Renal cortical epithelial cell (primary cell): ENCODE measurements at regions not wholly inside any gene's neighbourhood (a gene's known extent, or its start where the extent isn't known, plus 50 kb on each side); places are given as distances from the start of the nearest gene placed in this dataset.
"Not testable (repeated sequence)": the region's sequence is repeated elsewhere in the genome, so short reads cannot be mapped to it uniquely, and the experiment has no call there.

ENCODE experiments used
- DNase-seq: peaks from one replicate; pipeline ENCODE4 v3.0.0-alpha.2; 2011; ENCODE audit warnings: low read depth

DNA sequence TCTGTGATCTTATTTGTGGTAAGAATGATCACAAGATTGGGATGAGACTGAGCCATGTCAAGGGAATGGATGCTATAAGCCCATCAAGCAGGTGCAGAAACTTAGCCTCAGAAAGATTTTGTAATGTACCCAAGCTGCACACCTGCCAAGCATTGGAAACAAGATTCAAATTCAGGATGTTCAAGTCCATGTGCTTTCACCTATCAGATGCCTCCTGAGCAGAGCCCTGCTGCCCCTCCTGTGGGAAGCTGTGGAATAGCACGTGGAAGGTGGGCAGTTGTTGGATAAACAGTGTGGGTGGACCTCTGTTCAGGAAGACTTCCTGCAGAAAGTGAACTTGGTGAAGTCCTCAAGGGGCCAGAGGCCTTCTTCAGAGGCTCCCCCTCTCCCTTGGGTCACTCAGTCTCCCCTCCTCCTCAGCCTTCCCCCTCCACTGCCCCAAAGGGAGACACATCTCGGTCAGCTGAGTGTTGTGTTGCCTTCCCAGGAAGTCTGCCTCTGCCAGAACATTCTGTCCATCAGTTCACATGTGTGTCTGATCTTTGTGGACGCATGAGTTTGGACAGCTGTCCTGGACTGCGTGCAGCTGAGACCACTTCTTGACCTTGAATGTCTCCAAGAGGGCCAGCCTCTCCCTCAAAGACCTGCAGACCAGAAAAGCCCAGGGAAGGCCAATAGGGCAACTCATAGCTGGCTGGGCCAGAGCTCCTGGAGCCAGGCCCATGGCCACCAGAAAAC, 186.1 kb downstream of the INHBB start:
- no peak for DNase-seq

DNA sequence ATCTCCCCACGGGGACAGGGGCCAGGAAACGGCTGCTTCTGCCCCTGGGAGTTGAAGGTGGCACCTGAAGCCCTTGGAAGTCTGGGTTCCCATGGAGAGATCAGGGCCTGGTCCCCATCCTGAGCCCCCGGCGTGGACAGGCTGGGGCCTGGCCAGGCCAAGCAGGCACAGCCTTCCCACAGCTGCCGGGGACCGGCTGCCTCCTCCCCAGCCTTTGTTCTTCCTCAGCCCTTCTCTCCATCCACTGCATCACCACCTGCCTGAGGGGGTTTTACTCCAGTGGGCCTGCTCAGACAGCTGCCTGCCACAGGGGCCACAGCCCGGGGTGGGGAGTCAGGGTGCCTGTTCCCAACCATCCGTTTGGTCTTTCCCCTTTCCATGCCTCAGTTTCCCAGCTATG, 187.7 kb downstream of the INHBB start:
- no peak for DNase-seq

DNA sequence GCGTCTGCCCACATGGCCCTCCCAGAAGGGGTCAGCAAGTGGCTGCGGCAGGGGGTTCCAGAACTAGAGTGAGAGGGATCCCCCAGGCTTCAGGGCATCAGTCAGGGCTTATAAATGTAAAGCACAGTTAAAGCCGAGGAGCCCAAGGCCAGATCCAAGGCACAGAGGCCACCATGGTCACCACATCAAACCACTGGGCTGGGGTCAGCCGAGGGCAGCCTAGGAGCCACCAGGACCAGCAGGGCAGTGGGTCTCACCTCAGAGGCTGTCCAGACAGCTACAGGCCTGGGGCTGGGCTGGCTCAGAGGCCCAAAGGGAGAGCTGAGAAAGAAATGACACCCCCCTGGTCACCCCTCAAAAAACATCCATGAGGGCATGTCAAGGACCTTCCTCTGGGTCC, 188.5 kb downstream of the INHBB start:
- DNase-seq, result no peak

DNA sequence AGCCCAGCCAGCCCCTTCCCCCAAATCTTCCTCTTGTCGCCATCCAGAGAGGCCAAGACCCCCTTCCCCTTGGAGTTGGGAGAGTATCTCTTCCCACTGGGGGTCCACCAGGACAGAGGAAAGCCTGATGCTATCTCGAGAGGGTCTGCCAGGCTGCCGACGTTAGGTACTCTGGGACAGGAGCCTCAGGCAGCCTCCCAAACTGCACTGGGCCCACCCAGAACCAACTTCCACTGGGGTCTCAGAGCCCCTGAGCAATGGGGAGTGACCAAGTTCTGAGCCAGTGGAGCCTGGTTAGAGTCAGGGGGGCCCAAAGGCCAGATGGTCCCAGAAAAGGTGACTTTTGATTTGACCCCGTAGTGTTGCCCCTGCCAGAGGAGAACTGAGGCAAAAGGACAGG, 189.1 kb downstream of the INHBB start:
- no peak for DNase-seq

DNA sequence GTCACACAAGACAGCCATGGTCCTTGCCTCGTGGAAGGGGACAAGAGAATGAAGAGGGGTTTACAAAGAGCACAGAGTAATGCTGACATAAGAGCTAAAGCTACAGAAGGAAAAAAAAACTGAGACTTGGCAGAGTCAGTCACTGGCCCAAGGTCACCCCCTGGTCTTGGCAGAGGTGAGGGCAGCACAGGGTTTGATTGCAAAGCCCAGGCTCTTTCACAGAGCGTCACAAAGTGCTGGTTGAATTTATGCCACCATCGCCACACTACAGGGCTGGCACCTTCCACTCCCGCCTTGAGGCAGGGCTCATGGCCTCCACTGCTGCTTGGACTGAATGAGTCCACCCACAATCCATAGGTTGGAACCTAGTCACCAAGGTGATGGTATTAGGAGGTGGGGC, 190.2 kb downstream of the INHBB start:
- no peak for DNase-seq

DNA sequence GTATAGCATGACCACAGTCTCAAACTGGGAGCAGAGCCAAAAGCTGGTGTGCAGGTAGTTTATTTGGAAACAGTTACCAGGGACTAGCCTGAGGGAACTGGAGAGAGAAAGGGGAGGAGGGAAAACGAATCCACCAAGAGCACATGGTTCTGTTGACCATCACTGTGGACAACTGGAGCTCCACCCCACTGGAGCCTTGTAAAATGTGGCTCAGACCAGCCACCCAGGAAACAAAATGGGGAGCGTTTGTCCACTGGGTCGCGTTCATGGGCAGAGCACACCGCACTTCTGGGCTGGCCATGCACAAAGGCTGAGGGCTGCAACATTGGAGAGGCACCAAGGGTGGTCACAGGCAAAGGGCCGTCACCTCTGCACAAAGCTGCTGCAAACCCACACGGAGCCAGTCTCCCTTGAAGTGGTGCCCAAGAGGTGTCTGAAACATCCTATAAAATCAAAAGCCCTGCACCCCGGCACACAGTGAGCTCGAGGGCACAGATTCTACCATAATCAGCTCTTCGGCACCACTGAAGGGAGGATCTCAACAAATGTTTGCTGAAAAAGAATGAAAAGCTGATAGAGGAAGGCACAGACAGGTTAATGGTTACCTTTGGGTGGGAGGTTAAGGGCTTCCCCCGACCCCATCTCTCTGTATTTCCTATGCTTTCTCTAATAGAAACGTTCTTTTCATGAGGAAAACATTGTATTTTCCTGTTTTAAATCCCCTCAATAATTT, 192.9 kb downstream of the INHBB start:
- DNase-seq, result peak; percentile 57

DNA sequence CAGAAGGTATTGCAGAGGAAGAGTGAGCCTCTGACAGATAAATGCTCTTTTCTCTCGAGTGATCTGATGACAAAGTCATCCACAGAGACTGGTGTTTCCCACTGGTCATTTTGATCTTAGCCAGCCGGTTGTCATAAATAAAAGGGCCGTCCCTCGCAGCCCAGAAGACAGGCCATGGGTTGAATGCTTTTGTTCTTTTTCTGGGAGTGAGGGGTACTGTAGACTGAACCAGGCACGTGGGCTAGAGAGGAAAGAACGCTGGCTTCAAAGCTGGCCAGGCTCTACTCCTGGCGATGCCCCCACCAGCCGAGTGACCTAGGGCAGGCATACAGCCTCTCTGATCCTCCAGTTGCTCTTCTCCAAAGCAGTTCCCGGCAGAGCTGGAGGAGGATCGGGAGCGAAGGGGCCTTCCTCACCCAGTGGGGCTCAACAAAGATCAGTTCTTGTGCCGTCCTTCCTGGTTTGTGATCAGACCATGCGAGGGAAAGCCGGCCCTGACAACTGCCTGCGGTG, 193.5 kb downstream of the INHBB start:
- DNase-seq, result no peak

DNA sequence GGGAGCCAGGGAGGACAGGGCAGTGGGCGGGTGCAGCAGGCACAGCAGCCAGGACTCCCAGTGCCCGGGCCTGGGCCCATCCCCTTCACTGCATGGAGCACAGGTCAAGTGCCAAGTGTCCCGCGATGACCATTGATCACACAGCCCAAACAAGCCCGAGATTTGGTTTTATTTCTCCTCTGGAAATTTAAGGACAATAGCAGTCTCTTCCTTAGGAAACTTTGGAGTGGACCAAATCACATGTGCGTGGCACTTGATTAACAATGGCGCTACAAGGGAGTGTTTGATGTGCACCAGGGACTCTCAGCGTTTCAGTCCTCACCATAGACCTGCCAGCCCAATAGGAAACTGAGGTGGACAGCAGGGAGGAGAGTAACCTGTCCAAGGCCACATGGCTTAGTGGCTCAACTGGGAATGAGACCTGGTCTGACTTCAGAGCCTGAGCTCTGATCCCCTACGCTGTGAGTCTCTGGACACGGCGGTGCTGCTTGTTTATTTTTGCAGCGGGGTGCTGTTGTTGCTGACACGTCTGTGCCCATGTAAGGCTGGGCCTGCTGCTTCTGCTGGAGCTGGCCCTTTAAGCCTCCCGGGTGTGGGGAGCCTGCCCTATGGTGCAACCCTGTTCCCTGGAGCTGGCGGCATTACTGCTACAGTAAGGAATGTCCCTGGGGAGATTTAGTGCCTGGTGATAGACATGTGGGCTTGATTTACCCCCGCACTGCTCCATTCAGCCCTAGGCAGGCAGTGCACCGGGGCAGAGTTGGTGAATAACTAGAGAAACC, 194.2 kb downstream of the INHBB start:
- DNase-seq, result peak; percentile 93

DNA sequence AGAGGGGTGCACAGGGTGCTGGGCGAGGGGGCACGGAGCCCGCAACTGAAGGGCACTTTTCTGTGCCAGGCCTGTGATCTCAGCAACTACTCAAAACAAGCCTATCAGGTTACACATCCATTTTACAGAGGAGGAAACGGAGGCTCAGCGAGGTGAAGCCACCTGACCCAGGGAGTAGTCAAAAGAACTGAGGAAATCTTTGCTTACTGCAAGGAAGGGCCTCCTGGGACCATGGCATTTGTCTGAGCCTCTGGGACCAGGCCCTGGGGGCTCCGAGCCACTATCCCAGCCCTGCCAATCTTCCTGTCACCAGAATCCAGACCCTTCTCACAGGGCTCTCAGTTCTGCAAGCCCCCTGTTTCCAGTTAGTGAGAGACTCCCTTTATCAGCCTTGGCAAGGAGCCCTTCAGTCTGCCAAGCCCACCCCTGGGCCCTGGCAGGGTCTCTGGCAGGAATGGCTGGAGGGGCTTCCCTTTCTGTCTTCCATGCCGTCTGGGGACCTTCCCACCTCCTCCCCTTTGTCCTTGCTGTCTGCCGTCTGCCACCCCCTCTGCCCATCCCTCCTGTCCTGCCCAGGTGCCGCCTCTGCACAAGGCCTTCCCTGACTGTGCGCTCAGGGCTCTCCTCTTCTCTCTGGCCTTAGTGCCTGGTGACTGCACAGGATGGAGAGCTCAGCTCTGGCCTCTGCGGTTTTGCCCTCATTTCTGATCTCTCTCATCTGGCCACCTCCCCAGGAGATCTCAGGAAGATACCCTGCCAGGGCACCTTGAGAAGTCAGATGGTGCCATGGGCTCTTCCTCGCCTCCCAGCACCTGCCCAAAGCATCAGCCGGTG, 194.7 kb upstream of the GLI2 start:
- no peak for DNase-seq

DNA sequence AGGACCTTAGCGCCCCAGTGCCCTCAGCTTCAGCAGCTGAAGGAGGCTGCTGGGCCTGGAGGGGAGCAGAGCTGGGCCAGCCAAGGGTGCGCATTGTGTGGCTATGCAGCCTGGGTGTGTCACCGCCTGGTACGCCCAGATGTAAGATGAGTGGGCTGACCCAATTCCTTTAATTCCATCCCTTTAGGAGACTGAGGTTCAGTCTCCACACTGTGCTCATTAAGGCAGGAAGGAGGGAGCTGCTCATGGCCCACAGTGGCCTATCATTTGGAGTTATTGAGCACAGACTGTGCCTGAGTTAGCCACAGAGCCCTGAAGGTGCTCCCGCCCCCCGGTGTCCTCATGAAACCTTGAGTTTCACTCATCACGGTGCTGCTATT, 194.1 kb upstream of the GLI2 start:
- DNase-seq, result no peak

DNA sequence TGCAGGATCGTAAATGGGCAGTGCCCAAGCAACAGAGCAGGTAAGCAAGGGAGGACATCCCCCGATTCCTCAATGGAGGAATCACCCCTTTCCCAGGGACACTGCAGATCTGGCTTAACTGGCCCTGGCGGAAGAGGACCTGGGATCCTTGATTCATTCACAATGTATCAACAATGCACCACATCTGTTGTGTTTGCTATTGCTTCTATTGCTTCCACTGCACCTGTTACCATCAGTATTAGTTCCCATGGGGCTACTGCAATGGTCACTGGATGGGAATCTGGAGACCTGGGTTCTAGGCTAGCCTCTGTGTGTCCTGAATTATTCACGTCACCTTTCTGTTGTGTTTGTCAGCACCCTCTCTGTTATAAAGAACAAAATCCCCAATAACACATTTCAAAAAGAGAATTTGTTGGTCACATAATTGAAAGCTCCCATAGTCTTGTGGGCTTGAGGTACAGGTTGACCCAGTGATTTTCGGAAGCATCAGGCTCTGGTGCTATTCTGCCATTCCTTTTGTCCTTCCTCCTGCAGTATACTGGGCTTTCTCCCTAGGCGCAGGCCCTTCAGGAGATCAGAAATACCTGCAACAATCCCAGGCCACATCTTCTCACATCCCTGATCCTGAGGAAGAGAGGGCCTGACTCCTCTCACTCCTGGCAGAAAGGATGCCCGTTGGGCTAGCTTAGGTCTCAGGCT, 193.5 kb upstream of the GLI2 start:
- DNase-seq, result no peak

DNA sequence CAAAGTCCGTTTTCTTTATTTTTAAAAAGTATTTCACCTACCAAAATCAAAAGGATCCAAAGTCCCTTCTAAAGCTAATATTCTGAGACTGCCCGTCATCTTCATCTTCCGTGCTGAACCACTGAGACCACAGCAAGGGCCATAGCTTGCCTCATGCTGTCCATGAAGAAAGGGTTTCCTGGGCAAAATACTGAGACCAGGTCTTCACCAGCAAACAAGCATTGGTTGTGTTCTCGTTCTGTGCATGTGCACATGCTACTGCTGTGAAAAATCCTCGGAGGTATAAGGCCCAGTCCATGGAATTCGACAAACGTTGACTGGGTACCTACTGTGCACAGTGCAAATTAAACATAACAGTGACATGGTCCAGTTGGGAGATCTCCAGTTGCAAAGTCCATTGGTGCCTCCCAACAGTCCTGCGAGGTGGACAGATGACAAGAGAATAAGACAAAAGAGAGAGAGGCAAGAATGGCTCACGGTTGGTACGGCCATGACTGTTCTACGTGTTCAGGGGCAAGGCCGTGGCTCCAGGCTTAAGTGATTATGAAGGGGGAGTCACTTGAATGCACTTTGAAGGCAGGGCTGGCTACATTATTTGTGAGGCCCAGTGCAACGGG, 192.6 kb upstream of the GLI2 start:
- no peak for DNase-seq

DNA sequence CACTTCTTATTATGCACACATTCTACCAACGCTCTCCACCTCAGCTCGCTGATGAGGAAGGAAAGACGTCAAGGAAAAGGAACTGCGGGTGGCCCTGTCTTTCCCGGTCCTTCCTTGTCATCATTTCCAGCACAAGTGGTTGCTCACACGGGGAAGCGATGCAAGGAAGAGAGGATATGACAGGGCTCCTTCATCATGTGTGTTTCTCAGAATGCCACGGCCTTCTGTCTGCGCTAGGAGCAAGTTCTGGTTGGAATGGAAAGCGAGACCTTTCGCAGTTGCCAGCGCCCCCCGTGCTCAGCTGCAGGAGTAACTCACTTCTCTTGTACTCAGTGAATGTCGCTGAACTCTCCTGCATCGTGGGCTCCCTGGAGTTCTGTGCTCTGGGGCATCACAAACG, 191.8 kb upstream of the GLI2 start:
- DNase-seq, result no peak

DNA sequence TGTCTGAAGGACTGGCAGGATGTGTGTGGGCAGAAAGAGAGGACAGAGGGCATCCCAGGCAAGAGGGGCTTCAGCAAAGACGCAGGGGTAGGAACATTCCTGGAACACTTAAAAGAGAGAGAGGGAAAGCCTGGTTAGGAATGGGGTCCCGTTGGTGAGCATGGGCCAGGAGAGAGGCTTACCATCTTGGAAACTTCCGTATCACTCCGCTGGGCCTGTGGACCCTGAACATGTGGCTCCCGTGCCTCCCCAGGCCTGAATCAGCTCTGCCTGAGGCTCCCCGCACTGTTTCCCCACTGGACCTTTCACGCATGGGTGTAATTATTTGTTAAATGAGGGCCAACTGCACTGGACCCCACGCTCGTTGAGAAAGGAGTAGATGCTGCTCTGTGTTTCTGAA, 191.1 kb upstream of the GLI2 start:
- DNase-seq, result no peak

DNA sequence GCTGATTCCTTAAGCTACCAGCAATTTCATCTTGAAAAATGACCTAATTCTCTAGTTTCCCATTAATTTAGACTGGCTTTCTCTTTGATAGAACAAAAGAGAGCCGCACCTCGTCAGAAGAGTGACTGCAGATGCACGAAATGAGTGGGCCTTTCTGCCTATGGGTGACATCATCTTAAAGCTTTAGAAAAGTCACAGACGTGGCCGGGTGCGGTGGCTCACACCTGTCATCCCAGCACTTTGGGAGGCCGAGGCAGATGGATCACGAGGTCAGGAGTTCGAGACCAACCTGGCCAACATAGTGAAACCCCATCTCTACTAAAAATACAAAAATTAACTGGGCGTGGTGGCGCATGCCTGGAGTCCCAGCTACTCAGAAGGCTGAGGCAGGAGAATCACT, 190.7 kb upstream of the GLI2 start:
- DNase-seq, result not testable (repeated sequence)

DNA sequence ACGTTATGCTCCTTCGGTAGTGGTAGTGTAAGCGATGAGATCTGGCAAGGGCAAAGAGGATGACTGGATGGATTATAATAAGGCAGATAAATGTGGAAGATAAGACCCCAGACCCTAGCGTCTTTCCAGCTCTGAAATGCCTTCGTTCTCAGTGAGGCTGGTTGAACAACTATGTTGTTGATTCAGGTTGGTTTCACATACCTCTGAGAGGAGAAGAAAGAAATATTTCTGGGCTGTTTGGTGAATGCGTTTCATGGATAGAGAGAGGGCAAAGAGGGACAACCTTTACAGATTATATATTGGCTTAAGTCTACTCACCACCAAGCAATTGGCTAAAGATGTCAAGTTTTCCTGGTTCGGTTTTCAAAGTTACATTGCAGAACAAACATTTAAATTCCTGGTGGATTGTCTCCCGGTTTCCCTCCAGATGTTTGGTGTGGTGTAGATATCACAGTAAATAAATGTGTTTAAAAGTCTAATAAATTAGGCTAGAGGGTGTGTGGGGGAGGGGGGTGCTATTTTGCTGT, 190.1 kb upstream of the GLI2 start:
- DNase-seq, result no peak

DNA sequence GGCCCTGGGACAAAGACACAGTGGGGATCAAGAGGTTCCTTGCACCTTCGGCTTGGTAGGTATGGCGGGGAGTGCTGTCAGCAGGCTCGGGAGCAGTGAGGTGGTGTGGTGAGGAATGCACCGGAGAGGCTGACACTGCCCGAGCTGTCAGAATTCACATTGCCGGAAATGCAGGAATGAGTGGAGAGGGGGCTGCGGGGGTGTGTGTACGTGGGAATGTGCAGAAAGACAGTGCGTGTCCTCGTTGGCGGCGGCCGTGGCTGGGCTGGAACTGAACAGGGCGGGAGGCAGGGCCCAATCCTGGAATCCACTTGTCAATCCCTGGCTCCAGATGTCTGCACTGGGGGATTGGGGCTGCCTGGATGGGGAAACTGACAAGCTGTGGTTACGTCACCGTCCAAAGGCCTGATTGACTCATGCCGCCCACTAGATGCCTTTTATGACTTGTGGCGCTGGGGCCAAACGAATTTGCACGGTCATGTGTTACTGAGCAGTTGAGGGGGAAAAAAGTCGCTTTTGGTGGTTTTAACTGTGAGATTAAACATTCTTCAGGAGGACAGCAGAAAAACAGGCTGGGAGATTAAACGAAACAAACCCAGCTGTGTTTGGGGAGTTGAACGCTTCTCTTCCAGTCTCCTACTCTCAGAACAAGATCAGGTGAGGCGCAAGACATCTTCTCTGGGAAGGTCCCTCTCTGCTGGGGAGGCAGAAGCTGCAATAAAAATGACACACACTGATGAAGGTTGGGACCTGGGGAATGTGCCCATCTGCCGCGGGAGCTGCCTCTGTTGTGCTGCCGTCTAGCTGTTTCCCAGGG, 189.4 kb upstream of the GLI2 start:
- DNase-seq, result peak; percentile 94

DNA sequence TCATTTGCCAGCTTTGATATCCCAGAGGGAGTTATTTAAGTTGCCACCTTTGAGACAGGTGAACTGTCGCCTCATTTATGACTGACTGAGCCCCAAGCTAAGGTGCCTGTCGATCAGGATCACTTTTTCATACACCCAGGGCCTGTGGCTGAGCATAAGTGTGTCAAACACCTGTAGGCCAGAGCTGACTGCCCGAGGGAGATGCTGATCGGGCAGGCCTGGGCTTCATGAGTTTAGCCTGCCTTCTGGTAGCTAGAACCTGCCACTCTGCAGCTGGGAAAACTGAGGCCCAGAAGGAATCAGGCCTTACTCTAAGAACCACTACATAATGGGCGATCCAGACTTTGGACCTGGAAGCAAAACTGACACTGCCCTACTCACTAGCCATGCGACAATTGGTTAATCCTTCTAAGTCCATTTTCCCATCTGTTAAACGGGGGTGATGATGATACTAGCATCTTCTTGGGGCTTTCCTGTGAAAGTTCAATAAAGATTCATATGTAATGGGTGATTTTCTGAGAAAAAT, 188.7 kb upstream of the GLI2 start:
- DNase-seq, result no peak

DNA sequence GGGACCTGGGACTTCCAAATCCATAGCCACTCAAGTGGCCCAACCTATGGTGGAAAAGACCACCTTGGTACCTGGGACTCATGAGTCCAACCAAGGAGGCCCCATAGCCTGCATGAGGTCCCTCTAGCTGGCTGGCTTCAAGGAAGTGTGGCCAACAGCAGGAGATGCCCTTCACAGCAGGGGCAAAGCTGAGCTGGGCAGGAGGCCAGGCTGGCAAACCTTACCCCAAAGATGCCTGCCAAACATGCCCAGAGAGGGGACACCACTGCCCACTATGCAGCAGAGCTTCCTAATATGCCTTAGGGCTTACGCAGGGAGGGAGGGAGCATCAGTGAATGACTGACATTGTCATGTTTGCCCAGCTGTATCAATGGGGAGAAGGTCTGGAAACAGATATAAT, 188.0 kb upstream of the GLI2 start:
- DNase-seq, result no peak
